ENCODE measurements at regions not wholly inside any gene's neighbourhood (a gene's known extent, or its start where the extent isn't known, plus 50 kb on each side); places are given as distances from the start of the nearest gene placed in this dataset.

GRCh38 chr4:141501931-141502330 lies 134.5 kb upstream of the IL15 start:
- TF ChIP-seq CTCF (conservative IDR thresholded peaks at IDR 0.05; ENCODE audit: low read depth, low read length) (no peak), EZH2 (IDR thresholded peaks at IDR 0.05; ENCODE audit: borderline replicate concordance, low read depth, low read length, poor library complexity, severe bottlenecking) (no peak)
- Histone ChIP-seq H3K27me3 (replicated peaks; ENCODE audit: insufficient read depth, low read depth, low read length, poor library complexity) (no peaks in the 10 kb centered on the region), H3K4me1 (ENCODE audit: insufficient read depth, low read length, poor library complexity, severe bottlenecking) (no peaks in the 10 kb centered on the region), H3K4me3 (ENCODE audit: low read depth, low read length, poor library complexity, severe bottlenecking) (no peak overlapping the region), H3K27ac (ENCODE audit: low read depth, low read length, poor library complexity, severe bottlenecking) (no peak overlapping the region), H3K36me3 (ENCODE audit: insufficient read depth, low read length, poor library complexity, severe bottlenecking) (no peaks in the 10 kb centered on the region), H3K9me3 (ENCODE audit: low read depth, low read length, poor library complexity, severe bottlenecking) (no peaks in the 10 kb centered on the region)
- ChIA-PET POLR2A (ENCODE audit: low non-redundant PET) (no interaction called here), CTCF (no interaction called here)
- no TSS peak for BruUV-seq (replicated peaks)
- intact Hi-C loops (cut with micrococcal nuclease; ENCODE audit: unreplicated experiment): no loop called here
- peak; percentile 6 for DNase-seq (ENCODE audit: low spot score)

- no peaks in the 10 kb centered on the region for H3K27me3 ChIP-seq (replicated peaks; ENCODE audit: insufficient read depth, low read depth, low read length, poor library complexity)
- BruUV-seq (replicated peaks): no TSS peak
- ChIA-PET CTCF (no interaction called here), POLR2A (ENCODE audit: low non-redundant PET) (no interaction called here)
- H3K4me1 ChIP-seq (ENCODE audit: insufficient read depth, low read length, poor library complexity, severe bottlenecking): no peaks in the 10 kb centered on the region
- no peaks in the 10 kb centered on the region for H3K36me3 ChIP-seq (ENCODE audit: insufficient read depth, low read length, poor library complexity, severe bottlenecking)
- H3K9me3 ChIP-seq (ENCODE audit: low read depth, low read length, poor library complexity, severe bottlenecking): no peaks in the 10 kb centered on the region
- no peak overlapping the region for H3K27ac ChIP-seq (ENCODE audit: low read depth, low read length, poor library complexity, severe bottlenecking)
- TF ChIP-seq CTCF (conservative IDR thresholded peaks at IDR 0.05; ENCODE audit: low read depth, low read length) (no peak), EZH2 (IDR thresholded peaks at IDR 0.05; ENCODE audit: borderline replicate concordance, low read depth, low read length, poor library complexity, severe bottlenecking) (no peak)
- intact Hi-C loops (cut with micrococcal nuclease; ENCODE audit: unreplicated experiment): no loop called here
- no peak overlapping the region for H3K4me3 ChIP-seq (ENCODE audit: low read depth, low read length, poor library complexity, severe bottlenecking)
- DNase-seq (ENCODE audit: low spot score): peak; percentile 44
These were observed 133.6 kb upstream of the IL15 start for GRCh38 chr4:141502755-141503154.

GRCh38 chr4:141503260-141503659 lies 133.1 kb upstream of the IL15 start:
- intact Hi-C loops (cut with micrococcal nuclease; ENCODE audit: unreplicated experiment): no loop called here
- no TSS peak for BruUV-seq (replicated peaks)
- Histone ChIP-seq H3K36me3 (ENCODE audit: insufficient read depth, low read length, poor library complexity, severe bottlenecking) (no peaks in the 10 kb centered on the region), H3K4me1 (ENCODE audit: insufficient read depth, low read length, poor library complexity, severe bottlenecking) (no peaks in the 10 kb centered on the region), H3K27ac (ENCODE audit: low read depth, low read length, poor library complexity, severe bottlenecking) (no peak overlapping the region), H3K4me3 (ENCODE audit: low read depth, low read length, poor library complexity, severe bottlenecking) (no peak overlapping the region), H3K27me3 (replicated peaks; ENCODE audit: insufficient read depth, low read depth, low read length, poor library complexity) (no peaks in the 10 kb centered on the region), H3K9me3 (ENCODE audit: low read depth, low read length, poor library complexity, severe bottlenecking) (no peaks in the 10 kb centered on the region)
- ChIA-PET POLR2A (ENCODE audit: low non-redundant PET) (no interaction called here), CTCF (no interaction called here)
- TF ChIP-seq CTCF (conservative IDR thresholded peaks at IDR 0.05; ENCODE audit: low read depth, low read length): no peak
- no peak for TF ChIP-seq EZH2 (IDR thresholded peaks at IDR 0.05; ENCODE audit: borderline replicate concordance, low read depth, low read length, poor library complexity, severe bottlenecking)
- DNase-seq (ENCODE audit: low spot score): no peak

Data from A673 (cell line).